B cell (primary cell): ENCODE measurements at regions not wholly inside any gene's neighbourhood (a gene's known extent, or its start where the extent isn't known, plus 50 kb on each side); places are given as distances from the start of the nearest gene placed in this dataset.

Source experiments
- ATAC-seq: fragments of 200-7000 bp; cut with Tn5 transposase; one replicate; pipeline ENCODE4 v1.10.0; 2021; ENCODE audit warnings: low read depth, mild to moderate bottlenecking, moderate number of reproducible peaks, moderate library complexity
- CTCF ChIA-PET: fragments of 350-600 bp; sonication (Branson Sonifier 250); formaldehyde crosslinking; loops from one replicate; lab custom pipeline; 2021; ENCODE audit warnings: antibody characterized with exemption, inconsistent platforms; lab: Charles Lee
- POLR2A ChIA-PET: fragments of 350-600 bp; sonication (Branson Sonifier 250); formaldehyde crosslinking; loops from one replicate; lab custom pipeline; 2021; ENCODE audit warnings: antibody characterized with exemption; lab: Charles Lee
- DNase-seq: peaks from one replicate; pipeline ENCODE4 v3.0.0; 2013
- H2AFZ ChIP-seq: 2 replicates; pipeline ENCODE4 v1.6.1; 2012; ENCODE audit warnings: mild to moderate bottlenecking, low read depth, low read length; ENCODE audit not compliant: insufficient read depth, poor library complexity, severe bottlenecking
- H3K27ac ChIP-seq, 2 donors: 1 replicate in 1 of 2; 2 replicates in 1 of 2; pipeline ENCODE4 v1.5.1; 2012 to 2013; ENCODE audit warnings: low read length in 2 of 2, mild to moderate bottlenecking in 2 of 2, moderate library complexity in 1 of 2
- H3K27me3 ChIP-seq, 4 experiments: fragments of 200-600 bp in 1 of 4; sonication (generic) in 1 of 4; replicated peaks in 1 of 4; 1 replicate in 2 of 4; 2 replicates in 2 of 4; pipeline versions ENCODE4 v1.6.1 to v1.7.0; 2013 to 2016; ENCODE audit warnings: low read length in 3 of 4, mild to moderate bottlenecking in 2 of 4, mixed read lengths in 1 of 4, moderate library complexity in 1 of 4; ENCODE audit not compliant: insufficient read depth in 4 of 4, control insufficient read depth in 3 of 4; ENCODE audit errors: control extremely low read depth in 1 of 4
- H3K36me3 ChIP-seq, 2 experiments: replicated peaks in 1 of 2; 1 replicate in 1 of 2; 2 replicates in 1 of 2; pipeline versions ENCODE4 v1.6.1 to v1.7.1; 2013; ENCODE audit warnings: low read length in 1 of 2; ENCODE audit not compliant: insufficient read depth in 2 of 2, control insufficient read depth in 1 of 2; ENCODE audit errors: control extremely low read depth in 1 of 2, extremely low read depth in 1 of 2
- H3K4me1 ChIP-seq, 2 donors: fragments of 200-600 bp in 1 of 2; sonication (generic) in 1 of 2; 1 replicate in 1 of 2; 2 replicates in 1 of 2; pipeline versions ENCODE4 v1.5.1 to v1.6.1; 2013 to 2017; ENCODE audit warnings: low read length in 2 of 2; ENCODE audit not compliant: control insufficient read depth in 2 of 2, insufficient read depth in 2 of 2
- H3K4me2 ChIP-seq: replicated peaks from 2 replicates; pipeline ENCODE3; 2012; ENCODE audit warnings: mild to moderate bottlenecking, low read depth, low read length; ENCODE audit not compliant: poor library complexity, severe bottlenecking
- H3K4me3 ChIP-seq, 5 experiments: fragments of 200-600 bp in 1 of 5; sonication (generic) in 1 of 5; 1 replicate in 3 of 5; 2 replicates in 2 of 5; pipeline versions ENCODE4 v1.5.1 to v1.7.0; 2011 to 2016; ENCODE audit warnings: low read length in 4 of 5, mild to moderate bottlenecking in 4 of 5, low read depth in 2 of 5, control low read depth in 1 of 5, moderate library complexity in 1 of 5; ENCODE audit not compliant: insufficient read depth in 1 of 5; ENCODE audit errors: control extremely low read depth in 1 of 5, extremely low read depth in 1 of 5
- H3K79me2 ChIP-seq: fragments of 200-600 bp; sonication (generic); one replicate; pipeline ENCODE4 v1.6.0; 2016; ENCODE audit warnings: low read length; ENCODE audit not compliant: control insufficient read depth, insufficient read depth
- H3K9ac ChIP-seq: fragments of 200-600 bp; sonication (generic); 2 replicates; pipeline ENCODE4 v1.6.1; 2017; ENCODE audit warnings: mild to moderate bottlenecking, low read length, moderate library complexity
- H3K9me3 ChIP-seq, 3 donors: one replicate each; pipeline versions ENCODE4 v1.6.1 to v1.7.1; 2013; ENCODE audit warnings: low read length in 2 of 3; ENCODE audit not compliant: control insufficient read depth in 2 of 3, insufficient read depth in 1 of 3; ENCODE audit errors: control extremely low read depth in 1 of 3
- H4K20me1 ChIP-seq: 2 replicates; pipeline ENCODE4 v1.6.0; 2012; ENCODE audit warnings: mild to moderate bottlenecking, low read length; ENCODE audit not compliant: insufficient read depth, control insufficient read depth, poor library complexity, severe bottlenecking
- H3K27ac Mint-ChIP-seq: one replicate; pipeline ENCODE4 v1.8.0; 2021; ENCODE audit warnings: mixed read lengths
- H3K27me3 Mint-ChIP-seq: one replicate; pipeline ENCODE4 v1.8.0; 2021; ENCODE audit warnings: mixed read lengths
- H3K4me1 Mint-ChIP-seq: one replicate; pipeline ENCODE4 v1.8.0; 2021; ENCODE audit warnings: mixed read lengths
- H3K4me3 Mint-ChIP-seq: one replicate; pipeline ENCODE4 v1.8.0; 2021; ENCODE audit warnings: mixed read lengths
- H3K9me3 Mint-ChIP-seq: one replicate; pipeline ENCODE4 v1.8.0; 2022; ENCODE audit warnings: mixed read lengths; ENCODE audit not compliant: insufficient read depth
- CTCF ChIP-seq: fragments of 200-600 bp; IDR thresholded peaks from one replicate; pipeline ENCODE4 v1.8.0; 2022; ENCODE audit warnings: antibody characterized with exemption, mild to moderate bottlenecking
- EZH2 ChIP-seq: IDR thresholded peaks from 2 replicates; pipeline ENCODE4 v1.6.1; 2012; ENCODE audit warnings: borderline replicate concordance, low read depth, mild to moderate bottlenecking, moderate library complexity, low read length; ENCODE audit not compliant: insufficient read depth, poor library complexity, severe bottlenecking
- intact Hi-C: fragments of 100-400 bp; cut with micrococcal nuclease; formaldehyde crosslinking; loops from one replicate; pipeline ENCODE4 v1.10.0; 2022

GRCh38 chr11:79561496-79561895 lies 120.7 kb upstream of the TENM4 start:
- H3K4me1 Mint-ChIP-seq, result no peaks in the 10 kb centered on the region
- H3K27ac Mint-ChIP-seq, result no peak overlapping the region
- POLR2A ChIA-PET, result no interaction called here
- H3K4me3 Mint-ChIP-seq, result no peak overlapping the region
- Histone ChIP-seq H3K27ac (no peak overlapping the region), H3K79me2 (no peaks in the 10 kb centered on the region), H2AFZ (no peak overlapping the region), H3K4me3 (no peak overlapping the region), H3K9me3 (peaks cover 0 to 6% (median 0%) of the 10 kb centered on the region in 3 donors), H3K9ac (no peak overlapping the region), H3K4me2 (no peak overlapping the region), H3K36me3 (no peaks in the 10 kb centered on the region), H3K27me3 (no peaks in the 10 kb centered on the region), H4K20me1 (no peaks in the 10 kb centered on the region), H3K4me1 (no peaks in the 10 kb centered on the region)
- ATAC-seq, result no peak
- TF ChIP-seq EZH2 (no peak), CTCF (no peak)
- no peak for DNase-seq
- intact Hi-C loops, result no loop called here
- no peaks in the 10 kb centered on the region for H3K9me3 Mint-ChIP-seq
- CTCF ChIA-PET, result no interaction called here
- no peaks in the 10 kb centered on the region for H3K27me3 Mint-ChIP-seq

GRCh38 chr11:79550809-79551208 lies 110.0 kb upstream of the TENM4 start:
- POLR2A ChIA-PET, result no interaction called here
- Mint-ChIP-seq H3K4me1 (no peaks in the 10 kb centered on the region), H3K27me3 (peaks cover 23% of the 10 kb centered on the region), H3K4me3 (no peak overlapping the region), H3K27ac (no peak overlapping the region), H3K9me3 (no peaks in the 10 kb centered on the region)
- peaks cover 0 to 4% (median 0%) of the 10 kb centered on the region in 4 experiments for H3K27me3 ChIP-seq
- ATAC-seq, result no peak
- CTCF ChIA-PET, result no interaction called here
- H4K20me1 ChIP-seq, result no peaks in the 10 kb centered on the region
- no peaks in the 10 kb centered on the region for H3K79me2 ChIP-seq
- no peaks in the 10 kb centered on the region for H3K9me3 ChIP-seq
- H3K27ac ChIP-seq, result no peak overlapping the region
- no peaks in the 10 kb centered on the region for H3K36me3 ChIP-seq
- H3K4me1 ChIP-seq, result no peaks in the 10 kb centered on the region
- DNase-seq, result no peak
- intact Hi-C loops, result no loop called here
- TF ChIP-seq CTCF, result no peak
- no peak for TF ChIP-seq EZH2
- no peak overlapping the region for H3K9ac ChIP-seq
- no peak overlapping the region for H3K4me2 ChIP-seq
- no peak overlapping the region for H2AFZ ChIP-seq
- H3K4me3 ChIP-seq, result no peak overlapping the region
